GM12875 (cell line): ENCODE measurements at regions not wholly inside any gene's neighbourhood (a gene's known extent, or its start where the extent isn't known, plus 50 kb on each side); places are given as distances from the start of the nearest gene placed in this dataset.

ENCODE experiments used
- H3K4me3 ChIP-seq: one replicate; pipeline ENCODE4 v1.5.1; 2011; ENCODE audit warnings: low read depth, low read length, control low read depth
- CTCF ChIP-seq: IDR thresholded peaks from 2 replicates; pipeline ENCODE4 v1.5.1; 2011; ENCODE audit warnings: low read depth, mild to moderate bottlenecking, control low read depth, inconsistent platforms, low read length, moderate library complexity, borderline replicate concordance; ENCODE audit not compliant: insufficient read depth

DNA sequence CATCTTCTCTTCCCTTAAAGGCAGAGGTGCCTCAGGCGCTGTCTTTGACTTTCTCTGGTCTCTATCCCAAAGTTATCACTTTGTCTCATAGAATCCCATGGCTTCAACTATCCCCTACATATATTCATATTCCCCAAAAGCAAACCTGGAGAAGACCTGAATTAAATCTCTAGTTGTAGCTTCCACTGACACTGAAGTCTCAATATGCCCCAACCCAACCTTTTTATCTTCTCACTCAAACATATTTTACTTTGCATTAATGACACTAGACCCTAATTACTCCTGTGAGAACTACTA, 354.5 kb upstream of the DUSP10 start:
- no peak for TF ChIP-seq CTCF
- H3K4me3 ChIP-seq: no peak overlapping the region

DNA sequence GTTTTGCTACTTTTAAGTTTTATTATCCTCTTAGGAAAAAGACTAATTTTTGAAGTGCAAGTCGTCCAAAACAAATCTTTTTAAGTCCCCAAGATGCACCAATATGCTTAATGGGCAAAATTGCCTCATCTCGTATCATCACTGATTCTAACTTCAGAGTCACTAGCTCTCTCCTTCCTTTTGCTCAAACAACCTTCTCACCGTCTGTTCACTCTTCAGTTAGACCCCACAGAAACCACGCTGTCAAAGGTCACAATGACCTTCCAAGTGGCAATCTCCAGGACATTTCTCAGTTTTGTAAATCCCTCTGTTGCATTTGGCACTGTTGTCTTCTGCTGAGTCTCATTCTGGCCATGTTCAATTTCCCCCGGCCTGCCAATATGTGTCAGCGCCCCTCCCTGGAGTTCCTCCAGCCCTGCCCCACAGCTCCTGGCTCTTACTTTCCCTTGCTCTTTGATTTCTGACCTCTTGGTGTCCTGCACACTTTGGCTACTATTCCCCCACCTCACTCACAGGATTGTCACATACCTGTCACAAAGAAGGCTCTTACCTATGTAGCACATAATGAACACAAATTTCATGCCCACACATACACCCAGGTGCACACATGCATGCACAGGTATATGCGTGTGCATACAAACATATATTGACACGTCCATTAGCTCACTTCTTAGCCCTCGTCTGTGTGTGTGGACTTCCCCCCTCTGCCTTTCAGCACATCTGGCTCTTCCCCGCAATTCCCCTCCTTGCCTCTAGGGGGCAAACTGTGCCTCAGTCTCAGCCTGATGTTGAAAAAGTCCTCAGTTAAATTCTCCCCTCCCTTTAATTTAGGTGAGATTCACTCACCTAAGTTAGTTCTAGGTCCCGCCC, 354.0 kb upstream of the DUSP10 start:
- H3K4me3 ChIP-seq: no peak overlapping the region
- TF ChIP-seq CTCF: peak; percentile 93

DNA sequence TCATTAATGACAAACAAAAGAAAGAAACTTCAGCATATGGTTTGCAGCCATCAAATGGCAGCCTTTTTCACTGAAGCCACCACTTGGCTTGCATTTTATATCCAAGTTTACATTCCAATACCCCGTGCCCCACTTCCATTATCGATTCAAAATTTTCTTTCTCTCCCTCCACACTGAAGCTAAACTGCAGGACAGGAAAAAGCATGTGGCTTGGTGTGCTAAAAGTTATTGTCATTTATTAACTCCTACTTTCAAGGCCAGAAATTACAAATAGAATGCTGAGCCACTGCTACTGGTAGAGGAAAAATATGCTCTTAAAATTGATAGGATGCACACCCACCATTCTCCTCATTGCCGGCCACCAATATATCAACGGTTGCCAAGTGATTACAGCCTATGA, 351.6 kb upstream of the DUSP10 start:
- H3K4me3 ChIP-seq: no peak overlapping the region
- no peak for TF ChIP-seq CTCF

GRCh38 chr1:222090103-222090502, 348.2 kb upstream of the DUSP10 start:
- no peak for TF ChIP-seq CTCF
- no peak overlapping the region for H3K4me3 ChIP-seq

- no peak overlapping the region for H3K4me3 ChIP-seq
- TF ChIP-seq CTCF: no peak
Measured at GRCh38 chr1:222087221-222087920, 345.5 kb upstream of the DUSP10 start.

- no peak overlapping the region for H3K4me3 ChIP-seq
- TF ChIP-seq CTCF: no peak
Measured at GRCh38 chr1:222084996-222085395, 343.1 kb upstream of the DUSP10 start.

- H3K4me3 ChIP-seq: no peak overlapping the region
- TF ChIP-seq CTCF: no peak
Measured at GRCh38 chr1:222084048-222084447, 342.2 kb upstream of the DUSP10 start.
